Muscle of back (tissue), 3 donors: ENCODE measurements at regions not wholly inside any gene's neighbourhood (a gene's known extent, or its start where the extent isn't known, plus 50 kb on each side); places are given as distances from the start of the nearest gene placed in this dataset.

Experiments used
- DNase-seq, 3 donors: peaks; one replicate each; pipeline versions ENCODE4 v3.0.0 to v3.0.0-alpha.2; 2013

DNA sequence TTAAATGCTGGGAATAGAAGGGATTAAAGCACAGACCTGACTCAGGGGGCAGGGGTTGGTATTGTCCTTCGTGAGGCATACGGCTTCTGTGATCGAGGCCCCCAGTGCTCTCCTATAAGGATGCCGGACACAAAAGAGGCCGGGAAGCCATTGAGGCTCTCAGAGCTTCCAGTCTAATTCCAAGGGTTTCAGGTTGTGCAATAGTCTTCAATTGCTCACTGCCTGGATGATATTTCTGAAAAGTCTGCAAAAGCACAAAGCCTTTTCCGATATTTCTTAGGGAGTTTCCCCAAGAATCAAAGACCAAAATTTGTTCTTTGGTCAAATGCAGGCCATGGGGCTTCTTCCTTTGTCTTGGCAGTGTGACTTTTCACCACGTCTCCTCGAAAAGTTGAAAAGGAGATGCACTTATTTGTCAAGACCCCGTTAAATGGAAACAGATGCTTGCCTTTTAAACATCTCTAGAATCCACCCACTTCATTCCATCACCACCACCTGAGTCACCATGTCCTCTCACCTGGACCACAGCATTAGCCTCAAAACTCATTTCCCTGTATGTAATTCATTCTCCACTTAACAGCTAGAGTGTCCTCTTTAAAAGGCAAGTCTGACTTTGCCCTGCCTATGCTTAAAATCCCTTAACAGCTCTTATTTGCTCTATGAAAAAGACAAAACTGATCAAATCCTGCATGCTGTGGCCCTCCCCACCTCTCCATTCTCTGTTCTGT, 134.8 kb upstream of the NAMPT start:
- DNase-seq: no peak

- DNase-seq: no peak
Observed at GRCh38 chr7:106418526-106418925, 133.7 kb upstream of the NAMPT start.

DNA sequence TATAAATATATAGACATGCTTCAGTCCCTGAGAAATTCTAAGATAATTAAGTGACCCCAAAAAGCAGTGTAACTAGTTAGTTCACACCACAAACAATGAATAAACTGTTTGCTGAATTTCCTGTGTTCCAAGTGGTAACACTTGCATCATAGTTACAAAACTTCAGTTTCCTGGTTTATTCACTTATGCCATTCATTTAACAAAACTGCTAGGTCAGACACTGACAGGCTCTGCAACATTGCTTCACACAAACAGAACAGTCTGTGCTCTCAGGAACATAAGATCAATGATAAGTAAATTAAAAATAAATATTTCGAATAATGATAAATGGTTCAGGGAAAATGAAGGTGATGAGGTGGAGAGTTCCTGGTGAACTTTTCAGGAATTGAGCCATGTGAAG, 133.3 kb upstream of the NAMPT start:
- DNase-seq: no peak

- no peak for DNase-seq
Observed at GRCh38 chr7:106417273-106417902, 132.6 kb upstream of the NAMPT start.

GRCh38 chr7:106416430-106416829, 131.6 kb upstream of the NAMPT start:
- no peak for DNase-seq

DNA sequence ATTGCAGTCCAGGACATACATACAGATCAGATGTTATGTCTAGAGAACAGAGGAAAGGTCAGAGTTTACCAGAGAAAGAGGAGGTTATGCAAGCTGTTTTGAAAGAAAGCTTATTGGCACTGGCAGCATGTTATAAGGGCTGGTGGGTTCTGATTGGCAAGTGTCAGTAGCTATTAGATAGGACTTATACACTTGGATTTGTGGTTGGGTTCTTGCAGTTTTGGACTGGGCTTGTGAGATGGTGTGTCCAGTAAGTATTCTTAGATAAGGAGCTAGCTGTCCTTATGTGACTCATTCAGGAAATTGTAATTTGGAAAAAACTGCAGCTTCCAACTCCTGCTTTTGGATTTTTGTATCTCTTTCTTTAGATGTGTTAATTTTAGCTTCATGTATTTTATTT, 130.7 kb upstream of the NAMPT start:
- DNase-seq: no peak

DNA sequence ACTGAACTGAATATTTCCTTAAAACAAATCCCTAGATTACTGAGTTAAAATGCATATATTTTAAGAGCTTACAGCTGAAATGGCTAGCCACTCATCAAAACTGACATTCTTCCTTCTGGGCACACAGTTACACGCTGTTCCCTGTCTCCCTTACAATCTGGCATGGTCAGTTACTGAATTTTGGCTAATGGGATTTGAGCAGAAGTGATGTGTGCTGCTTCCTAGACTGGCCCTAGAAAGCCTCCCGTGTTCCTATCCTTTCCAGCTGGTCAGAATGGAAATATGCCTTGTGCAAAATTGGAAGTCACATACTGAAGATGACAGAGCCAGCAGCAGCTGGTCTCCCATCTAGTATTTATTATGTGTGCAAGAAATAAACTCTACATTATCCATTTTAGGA, 128.7 kb upstream of the NAMPT start:
- DNase-seq: no peak

- no peak for DNase-seq
Observed at GRCh38 chr7:106405697-106406141, 120.9 kb upstream of the NAMPT start.

GRCh38 chr7:106402898-106403297, 118.1 kb upstream of the NAMPT start:
- DNase-seq: no peak

GRCh38 chr7:106400923-106401322, 116.1 kb upstream of the NAMPT start:
- DNase-seq: no peak

DNA sequence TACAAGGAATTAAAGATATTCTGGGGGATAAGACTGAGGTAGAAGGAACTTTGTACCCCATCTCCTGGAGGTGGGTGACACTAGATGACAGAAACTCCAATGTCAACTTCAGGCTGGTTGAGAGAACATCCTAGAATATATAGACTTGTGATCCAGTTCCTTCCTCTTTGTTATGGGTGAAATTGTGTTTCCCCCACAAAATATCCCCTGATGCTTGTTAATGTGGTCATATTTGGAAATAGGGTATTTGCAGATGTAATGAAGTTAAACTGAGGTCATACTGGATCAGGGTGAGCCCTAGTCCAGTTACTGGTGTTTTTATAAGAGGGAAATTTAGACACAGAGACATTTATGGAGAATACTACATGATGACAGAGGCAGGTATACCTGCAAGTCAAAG, 114.0 kb upstream of the NAMPT start:
- no peak for DNase-seq

- DNase-seq: no peak
Observed at GRCh38 chr7:106397994-106398393, 113.2 kb upstream of the NAMPT start.

- DNase-seq: no peak
Observed at GRCh38 chr7:106394526-106394925, 109.7 kb upstream of the NAMPT start.

DNA sequence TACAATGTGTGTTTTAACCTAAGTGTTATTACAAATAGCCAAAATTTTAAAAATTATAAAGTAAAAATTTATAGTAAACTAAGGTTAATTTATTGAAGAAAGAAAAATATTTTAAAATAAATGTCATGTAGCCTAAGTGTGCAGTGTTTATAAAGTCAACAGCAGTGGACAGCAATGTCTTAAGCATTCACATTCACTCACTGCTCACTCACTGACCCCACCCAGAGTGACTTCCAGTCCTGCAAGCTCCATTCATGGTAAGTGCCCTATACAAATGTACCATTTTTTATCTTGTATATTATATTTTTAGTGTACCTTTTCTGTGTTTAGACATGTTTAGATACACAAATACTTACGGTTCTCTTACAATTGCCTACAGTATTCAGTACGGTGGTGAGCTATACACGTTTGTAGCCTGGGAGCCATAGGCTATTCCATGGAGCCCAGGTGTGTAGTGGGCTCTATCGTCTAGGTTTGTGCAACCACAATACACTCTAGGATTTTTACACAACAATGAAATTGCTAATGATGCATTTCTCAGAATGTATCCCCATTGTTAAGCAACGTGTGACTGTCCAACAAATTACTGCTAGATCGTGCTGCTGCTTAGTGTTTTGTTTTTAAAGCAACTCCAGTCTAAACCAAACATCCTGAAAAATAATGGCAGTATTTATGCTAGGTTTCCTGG, 108.9 kb upstream of the NAMPT start:
- no peak for DNase-seq

DNA sequence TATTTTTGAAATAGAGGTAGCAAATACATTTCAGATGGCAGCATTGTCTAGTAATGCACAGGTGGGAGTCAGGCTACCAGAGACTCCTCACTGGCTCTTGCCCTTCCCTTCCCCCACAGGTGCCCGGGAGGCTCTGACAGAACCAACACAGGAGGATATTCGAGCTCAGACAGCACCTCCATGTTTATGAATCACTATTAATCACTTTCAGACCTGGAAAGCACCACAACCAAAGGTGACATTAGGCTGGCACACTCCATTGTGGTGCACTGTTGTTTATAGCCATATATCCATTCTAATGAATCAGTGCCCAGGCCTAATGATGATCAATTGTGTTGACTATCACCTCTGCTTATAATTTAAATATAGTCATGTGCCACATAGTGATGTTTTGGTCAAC, 107.8 kb upstream of the NAMPT start:
- no peak for DNase-seq

- no peak for DNase-seq
Observed at GRCh38 chr7:106392144-106392543, 107.4 kb upstream of the NAMPT start.

- no peak for DNase-seq
Observed at GRCh38 chr7:106386958-106387357, 102.2 kb upstream of the NAMPT start.

DNA sequence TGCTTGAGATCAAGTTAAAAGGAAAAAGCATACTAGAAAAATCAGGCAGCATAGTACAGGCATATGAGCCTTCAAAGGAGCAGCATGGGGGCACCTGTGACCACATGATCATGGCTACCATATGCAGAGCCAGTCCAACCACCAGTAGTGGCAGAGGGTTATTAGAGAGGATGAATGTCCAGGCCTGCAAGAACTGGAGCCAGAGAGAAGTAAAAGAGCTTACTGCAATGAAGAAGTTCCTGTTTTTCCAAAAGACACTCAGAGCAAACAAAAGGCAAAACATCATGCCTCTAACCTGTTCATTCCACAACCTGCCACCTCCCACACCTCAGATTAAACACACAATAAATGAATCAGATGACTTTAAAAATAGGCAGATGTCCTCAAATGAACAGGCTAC, 99.6 kb upstream of the NAMPT start:
- no peak for DNase-seq

DNA sequence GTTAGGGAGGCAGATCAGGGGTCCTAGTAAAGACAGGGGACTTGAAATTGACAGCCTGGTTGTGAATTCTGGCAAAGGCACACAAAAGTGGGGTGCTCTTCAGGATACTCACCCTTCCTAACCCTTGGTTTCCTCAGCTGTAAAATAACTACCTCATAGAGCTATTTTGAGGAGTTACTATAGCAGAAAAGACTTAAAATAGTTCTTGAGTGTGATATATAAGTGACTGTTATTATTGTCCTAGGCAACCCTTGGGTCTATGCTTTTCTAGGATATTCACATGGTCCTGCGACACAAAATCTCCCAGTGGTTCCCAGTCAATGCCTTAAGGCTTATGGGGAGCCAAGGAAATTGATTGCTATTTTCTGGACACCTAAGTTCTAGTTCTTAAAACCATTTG, 98.1 kb upstream of the NAMPT start:
- DNase-seq: no peak

- no peak for DNase-seq
Observed at GRCh38 chr7:106382129-106382528, 97.3 kb upstream of the NAMPT start.

DNA sequence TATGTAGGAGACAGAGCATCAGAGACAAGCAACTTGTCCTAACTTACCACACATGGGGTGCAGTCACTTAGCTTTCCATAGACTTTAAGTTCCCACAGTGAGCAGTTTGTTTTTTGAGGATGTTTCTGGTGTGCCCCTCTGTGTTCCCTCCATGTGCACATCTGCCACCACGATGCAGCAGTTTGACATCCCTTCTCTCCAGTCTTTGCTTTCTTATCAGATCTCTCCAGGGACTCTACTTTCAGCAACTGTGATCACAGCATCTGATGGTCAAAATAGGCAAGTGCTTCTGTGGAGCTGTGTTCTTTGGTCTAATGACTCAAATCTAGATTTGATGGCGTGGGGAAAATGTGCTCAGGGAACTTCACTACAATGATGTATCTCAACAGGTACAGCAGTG, 96.5 kb upstream of the NAMPT start:
- no peak for DNase-seq

DNA sequence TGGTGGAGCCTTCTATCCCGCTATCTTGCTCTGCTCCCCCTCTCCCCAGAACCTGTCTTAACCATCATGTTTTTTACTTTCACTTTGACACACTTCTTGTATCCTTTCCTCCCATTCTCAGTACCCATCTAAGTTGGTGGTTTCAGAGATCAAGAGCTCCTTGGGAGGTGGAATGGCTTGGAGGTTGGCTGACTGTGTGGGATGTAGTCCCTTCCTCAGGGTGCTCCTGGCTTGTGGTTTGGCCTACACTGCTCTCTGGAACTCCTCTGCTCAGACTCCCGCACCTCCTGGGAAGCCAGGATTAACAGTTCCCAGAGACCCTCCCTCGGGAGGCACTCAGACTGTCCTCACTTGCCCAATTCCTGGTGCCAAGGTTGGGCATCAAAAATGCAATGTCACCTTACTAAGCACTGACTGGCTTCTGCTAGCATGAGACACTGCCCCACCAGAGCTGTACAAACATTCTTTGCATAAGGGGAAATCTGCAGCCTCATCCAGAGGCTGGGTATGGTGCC, 93.1 kb upstream of the NAMPT start:
- DNase-seq: no peak
